Panc1 (cell line): ENCODE measurements at regions not wholly inside any gene's neighbourhood (a gene's known extent, or its start where the extent isn't known, plus 50 kb on each side); places are given as distances from the start of the nearest gene placed in this dataset.

Source experiments
- ATAC-seq: fragments of 200-7000 bp; cut with Tn5 transposase; 2 replicates; pipeline ENCODE4 v1.9.1; 2020; ENCODE audit warnings: mild to moderate bottlenecking, moderate library complexity
- BruUV-seq: library from RNA; stranded (reverse); fragments of 400-500 nt; replicated peaks from 2 replicates; lab custom pipeline; 2021; lab: Mats Ljungman, UMichigan
- CTCF ChIA-PET: fragments of 300-600 bp; sonication (Branson Sonifier 250); formaldehyde crosslinking; loops from one replicate; lab custom pipeline; 2022; ENCODE audit warnings: antibody characterized with exemption; lab: Charles Lee
- POLR2A ChIA-PET: fragments of 300-600 bp; sonication (Branson Sonifier 250); formaldehyde crosslinking; loops from one replicate; lab custom pipeline; 2022; ENCODE audit warnings: antibody characterized with exemption; lab: Charles Lee
- DNase-seq: peaks from one replicate; pipeline ENCODE4 v3.0.0-alpha.2; 2010; ENCODE audit warnings: low read depth, low spot score
- H3K27ac ChIP-seq: 2 replicates; pipeline ENCODE4 v1.5.1; 2011; ENCODE audit warnings: mild to moderate bottlenecking, low read length, inconsistent platforms
- H3K27me3 ChIP-seq: fragments of 200-500 bp; sonication (Bioruptor generic); 2 replicates; pipeline ENCODE4 v1.6.0; 2014; ENCODE audit warnings: low read length, inconsistent platforms; ENCODE audit not compliant: control insufficient read depth, insufficient read depth
- H3K36me3 ChIP-seq: fragments of 200-500 bp; sonication (Bioruptor generic); 2 replicates; pipeline ENCODE4 v1.5.1; 2014; ENCODE audit warnings: inconsistent platforms, mild to moderate bottlenecking, low read length, moderate library complexity; ENCODE audit not compliant: control insufficient read depth, insufficient read depth
- H3K4me1 ChIP-seq: 2 replicates; pipeline ENCODE4 v1.5.1; 2011; ENCODE audit warnings: inconsistent platforms, mild to moderate bottlenecking, low read length, moderate library complexity; ENCODE audit not compliant: control insufficient read depth, insufficient read depth
- H3K4me3 ChIP-seq, 2 experiments: 2 replicates each; pipeline ENCODE4 v1.5.1; 2011 to 2012; ENCODE audit warnings: low read depth in 2 of 2, low read length in 2 of 2, mild to moderate bottlenecking in 2 of 2, inconsistent platforms in 1 of 2, moderate library complexity in 1 of 2
- H3K9me3 ChIP-seq: fragments of 200-500 bp; sonication (Bioruptor generic); 2 replicates; pipeline ENCODE4 v1.5.1; 2014; ENCODE audit warnings: low read depth, mild to moderate bottlenecking, inconsistent platforms, low read length, moderate library complexity; ENCODE audit not compliant: control insufficient read depth, insufficient read depth
- POLR2AphosphoS5 ChIP-seq: IDR thresholded peaks from 2 replicates; pipeline ENCODE4 v1.6.1; 2012; ENCODE audit warnings: mild to moderate bottlenecking, low read depth, low read length, moderate library complexity
- SIN3A ChIP-seq: IDR thresholded peaks from 2 replicates; pipeline ENCODE4 v1.6.1; 2012; ENCODE audit warnings: low read depth, mild to moderate bottlenecking, low read length, moderate library complexity, borderline replicate concordance; ENCODE audit not compliant: insufficient read depth
- TCF7L2 ChIP-seq: IDR thresholded peaks from 2 replicates; pipeline ENCODE4 v1.6.1; 2011; ENCODE audit warnings: mild to moderate bottlenecking, low read depth, low read length, inconsistent platforms
- in situ Hi-C: cut with HindIII; loops from 2 replicates; pipeline ENCODE4 v1.10.0; 2016; ENCODE audit warnings: low sequenced_read_pairs, low pct_unique_long_range_greater_than_20kb
- intact Hi-C: fragments of 100-400 bp; cut with micrococcal nuclease; formaldehyde crosslinking; loops from one replicate; pipeline ENCODE4 v1.10.0; 2022; ENCODE audit not compliant: unreplicated experiment
- TF ChIP-seq, protein P1 (sequence below), 2 experiments: IDR thresholded peaks; 2 replicates each; pipeline ENCODE4 v1.6.1; 2011 to 2012; ENCODE audit warnings: low read depth in 2 of 2, control low read depth in 1 of 2, low read length in 1 of 2, mild to moderate bottlenecking in 1 of 2, moderate library complexity in 1 of 2; ENCODE audit not compliant: insufficient read depth in 1 of 2
- TF ChIP-seq, protein P2 (sequence below): fragments of 450-650 bp; IDR thresholded peaks from 2 replicates; pipeline ENCODE4 v1.5.1; 2017; ENCODE audit warnings: mild to moderate bottlenecking

DNA sequence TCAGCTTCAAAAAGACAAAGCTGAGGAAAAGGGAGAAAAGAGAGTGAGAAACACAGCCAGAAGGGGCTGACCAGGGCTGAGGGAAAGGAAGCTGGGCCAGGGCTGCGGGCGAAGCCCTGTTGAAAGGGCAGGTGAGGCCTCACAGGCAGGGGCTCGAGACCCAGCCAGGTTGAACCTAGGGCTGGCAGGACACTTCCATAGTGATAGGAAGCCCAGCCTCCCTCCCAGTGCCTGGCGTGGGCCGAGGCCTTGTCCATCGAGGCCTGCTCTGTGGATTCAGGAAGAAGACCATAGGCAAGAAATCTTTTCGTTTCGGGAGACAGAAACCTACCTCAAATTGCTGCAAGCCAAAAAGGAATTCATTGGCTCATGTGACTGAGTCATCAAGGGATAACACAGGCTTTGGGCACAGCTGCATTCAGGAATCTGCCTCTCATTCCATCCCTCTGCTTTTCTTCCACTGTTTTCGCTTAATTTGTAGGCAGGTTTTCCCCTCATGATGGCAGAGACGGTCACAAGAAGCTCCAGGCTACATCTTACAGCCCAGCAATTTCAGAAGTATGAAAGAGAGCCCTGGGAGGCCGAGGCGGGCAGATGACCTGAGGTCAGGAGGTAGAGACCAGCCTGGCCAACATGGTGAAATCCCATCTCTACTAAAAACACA, 311.1 kb upstream of the SULF2 start:
- no peaks in the 10 kb centered on the region for H3K9me3 ChIP-seq
- no peaks in the 10 kb centered on the region for H3K4me1 ChIP-seq
- in situ Hi-C loops = no loop called here
- no peak for DNase-seq
- intact Hi-C loops = no loop called here
- CTCF ChIA-PET = no interaction called here
- H3K36me3 ChIP-seq = no peaks in the 10 kb centered on the region
- POLR2A ChIA-PET = no interaction called here
- TF ChIP-seq SIN3A (no peak), POLR2AphosphoS5 (no peak), TCF7L2 (no peak)
- TF ChIP-seq, protein P1, sequence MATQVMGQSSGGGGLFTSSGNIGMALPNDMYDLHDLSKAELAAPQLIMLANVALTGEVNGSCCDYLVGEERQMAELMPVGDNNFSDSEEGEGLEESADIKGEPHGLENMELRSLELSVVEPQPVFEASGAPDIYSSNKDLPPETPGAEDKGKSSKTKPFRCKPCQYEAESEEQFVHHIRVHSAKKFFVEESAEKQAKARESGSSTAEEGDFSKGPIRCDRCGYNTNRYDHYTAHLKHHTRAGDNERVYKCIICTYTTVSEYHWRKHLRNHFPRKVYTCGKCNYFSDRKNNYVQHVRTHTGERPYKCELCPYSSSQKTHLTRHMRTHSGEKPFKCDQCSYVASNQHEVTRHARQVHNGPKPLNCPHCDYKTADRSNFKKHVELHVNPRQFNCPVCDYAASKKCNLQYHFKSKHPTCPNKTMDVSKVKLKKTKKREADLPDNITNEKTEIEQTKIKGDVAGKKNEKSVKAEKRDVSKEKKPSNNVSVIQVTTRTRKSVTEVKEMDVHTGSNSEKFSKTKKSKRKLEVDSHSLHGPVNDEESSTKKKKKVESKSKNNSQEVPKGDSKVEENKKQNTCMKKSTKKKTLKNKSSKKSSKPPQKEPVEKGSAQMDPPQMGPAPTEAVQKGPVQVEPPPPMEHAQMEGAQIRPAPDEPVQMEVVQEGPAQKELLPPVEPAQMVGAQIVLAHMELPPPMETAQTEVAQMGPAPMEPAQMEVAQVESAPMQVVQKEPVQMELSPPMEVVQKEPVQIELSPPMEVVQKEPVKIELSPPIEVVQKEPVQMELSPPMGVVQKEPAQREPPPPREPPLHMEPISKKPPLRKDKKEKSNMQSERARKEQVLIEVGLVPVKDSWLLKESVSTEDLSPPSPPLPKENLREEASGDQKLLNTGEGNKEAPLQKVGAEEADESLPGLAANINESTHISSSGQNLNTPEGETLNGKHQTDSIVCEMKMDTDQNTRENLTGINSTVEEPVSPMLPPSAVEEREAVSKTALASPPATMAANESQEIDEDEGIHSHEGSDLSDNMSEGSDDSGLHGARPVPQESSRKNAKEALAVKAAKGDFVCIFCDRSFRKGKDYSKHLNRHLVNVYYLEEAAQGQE (IDR thresholded peaks at IDR 0.05; ENCODE audit: insufficient read depth in 1 of 2, low read depth in 2 of 2, low read length in 1 of 2) = no peak
- TF ChIP-seq, protein P2, sequence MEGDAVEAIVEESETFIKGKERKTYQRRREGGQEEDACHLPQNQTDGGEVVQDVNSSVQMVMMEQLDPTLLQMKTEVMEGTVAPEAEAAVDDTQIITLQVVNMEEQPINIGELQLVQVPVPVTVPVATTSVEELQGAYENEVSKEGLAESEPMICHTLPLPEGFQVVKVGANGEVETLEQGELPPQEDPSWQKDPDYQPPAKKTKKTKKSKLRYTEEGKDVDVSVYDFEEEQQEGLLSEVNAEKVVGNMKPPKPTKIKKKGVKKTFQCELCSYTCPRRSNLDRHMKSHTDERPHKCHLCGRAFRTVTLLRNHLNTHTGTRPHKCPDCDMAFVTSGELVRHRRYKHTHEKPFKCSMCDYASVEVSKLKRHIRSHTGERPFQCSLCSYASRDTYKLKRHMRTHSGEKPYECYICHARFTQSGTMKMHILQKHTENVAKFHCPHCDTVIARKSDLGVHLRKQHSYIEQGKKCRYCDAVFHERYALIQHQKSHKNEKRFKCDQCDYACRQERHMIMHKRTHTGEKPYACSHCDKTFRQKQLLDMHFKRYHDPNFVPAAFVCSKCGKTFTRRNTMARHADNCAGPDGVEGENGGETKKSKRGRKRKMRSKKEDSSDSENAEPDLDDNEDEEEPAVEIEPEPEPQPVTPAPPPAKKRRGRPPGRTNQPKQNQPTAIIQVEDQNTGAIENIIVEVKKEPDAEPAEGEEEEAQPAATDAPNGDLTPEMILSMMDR = no peak
- no peak overlapping the region for H3K27ac ChIP-seq
- no TSS peak for BruUV-seq
- ATAC-seq = no peak
- H3K27me3 ChIP-seq = peaks cover 6% of the 10 kb centered on the region
- H3K4me3 ChIP-seq = no peak overlapping the region

DNA sequence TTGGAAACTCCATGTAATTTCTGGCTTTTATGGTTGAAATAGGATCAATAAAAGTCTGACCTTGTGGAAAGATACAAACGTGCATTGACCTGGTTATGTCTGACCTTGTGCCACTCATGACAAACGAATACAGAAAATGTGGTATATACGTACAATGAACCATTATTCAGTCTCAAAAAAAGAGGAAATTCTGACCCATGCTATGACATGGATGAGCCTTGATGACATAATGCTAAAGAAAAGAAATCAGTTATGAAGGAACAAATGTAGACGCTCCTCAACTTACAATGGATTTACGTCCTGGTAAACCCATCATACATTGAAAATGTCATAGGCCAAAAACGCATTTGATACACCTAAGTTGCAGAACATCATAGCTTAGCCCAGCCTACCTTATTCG, 309.7 kb upstream of the SULF2 start:
- no peak overlapping the region for H3K4me3 ChIP-seq
- no TSS peak for BruUV-seq
- DNase-seq = no peak
- ChIA-PET CTCF (no interaction called here), POLR2A (no interaction called here)
- no peak for ATAC-seq
- in situ Hi-C loops (no loop called here), intact Hi-C loops (no loop called here)
- no peak overlapping the region for H3K27ac ChIP-seq
- H3K36me3 ChIP-seq = no peaks in the 10 kb centered on the region
- no peaks in the 10 kb centered on the region for H3K4me1 ChIP-seq
- no peaks in the 10 kb centered on the region for H3K9me3 ChIP-seq
- peaks cover 7% of the 10 kb centered on the region; the same call in 1 of the 2 replicates for H3K27me3 ChIP-seq
- TF ChIP-seq POLR2AphosphoS5 = no peak
- no peak for TF ChIP-seq TCF7L2
- no peak for TF ChIP-seq SIN3A

DNA sequence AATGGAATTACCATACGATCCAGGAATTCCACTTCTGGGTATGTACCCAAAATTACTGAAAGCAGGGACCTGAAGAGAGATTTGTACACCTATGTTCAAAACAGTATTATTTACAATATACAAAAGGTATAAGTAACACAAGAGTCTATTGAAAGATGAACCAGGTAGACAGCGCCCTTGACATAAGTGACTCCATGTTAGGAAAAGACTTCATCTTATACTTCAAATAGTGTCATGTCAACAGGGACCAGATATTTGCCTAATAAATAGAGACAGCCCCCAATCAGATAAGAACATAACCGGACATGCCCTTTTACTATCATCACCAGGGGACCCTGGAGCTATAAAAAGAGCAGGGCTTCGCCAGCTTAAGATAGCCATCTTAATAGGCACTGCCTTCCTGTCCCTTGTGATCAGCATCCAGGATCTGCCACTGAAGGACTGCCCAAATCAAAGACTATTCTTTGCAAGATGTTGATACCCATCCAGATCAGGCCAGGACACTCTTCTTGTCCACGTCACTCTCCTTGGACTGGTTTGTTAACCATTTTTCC, 309.0 kb upstream of the SULF2 start:
- CTCF ChIA-PET = no interaction called here

More for the DNA sequence above, 309.0 kb upstream of the SULF2 start:
- in situ Hi-C loops = no loop called here
- DNase-seq = no peak
- no TSS peak for BruUV-seq
- intact Hi-C loops = no loop called here
- H3K27ac ChIP-seq = no peak overlapping the region
- H3K4me1 ChIP-seq = no peaks in the 10 kb centered on the region
- peaks cover 7% of the 10 kb centered on the region; the same call in 1 of the 2 replicates for H3K27me3 ChIP-seq
- no peak for ATAC-seq
- H3K36me3 ChIP-seq = no peaks in the 10 kb centered on the region
- POLR2A ChIA-PET = no interaction called here
- no peaks in the 10 kb centered on the region for H3K9me3 ChIP-seq
- TF ChIP-seq SIN3A (no peak), TCF7L2 (no peak), POLR2AphosphoS5 (no peak)
- TF ChIP-seq, protein P2 = no peak
- TF ChIP-seq, protein P1 (IDR thresholded peaks at IDR 0.05; ENCODE audit: insufficient read depth in 1 of 2, low read depth in 2 of 2, low read length in 1 of 2) = no peak
- H3K4me3 ChIP-seq = no peak overlapping the region
